Colonic mucosa (tissue), 4 donors: ENCODE measurements at regions not wholly inside any gene's neighbourhood (a gene's known extent, or its start where the extent isn't known, plus 50 kb on each side); places are given as distances from the start of the nearest gene placed in this dataset.

ENCODE experiments used
- DNase-seq: peaks from one replicate; pipeline ENCODE4 v3.0.0-alpha.2; 2020
- H3K27ac ChIP-seq: fragments of 200-600 bp; one replicate; pipeline ENCODE4 v1.8.0; 2021
- H3K27me3 ChIP-seq: fragments of 200-600 bp; one replicate; pipeline ENCODE4 v1.8.0; 2021
- H3K36me3 ChIP-seq: fragments of 200-600 bp; one replicate; pipeline ENCODE4 v1.8.0; 2021
- H3K4me1 ChIP-seq: fragments of 200-600 bp; one replicate; pipeline ENCODE4 v1.8.0; 2021; ENCODE audit warnings: mild to moderate bottlenecking
- H3K4me3 ChIP-seq: fragments of 200-600 bp; one replicate; pipeline ENCODE4 v1.8.0; 2021
- H3K9ac ChIP-seq, 2 donors: one replicate each; pipeline ENCODE4 v1.7.0; 2013; ENCODE audit warnings: control low read depth in 2 of 2, low read depth in 2 of 2, low read length in 2 of 2
- H3K9me3 ChIP-seq: fragments of 200-600 bp; one replicate; pipeline ENCODE4 v1.8.0; 2021
- intact Hi-C: fragments of 100-400 bp; cut with DNase I; formaldehyde crosslinking; loops from one replicate; pipeline ENCODE4 v1.14.1; 2022
- TF ChIP-seq, protein P1 (sequence below): fragments of 200-600 bp; IDR thresholded peaks from one replicate; pipeline ENCODE4 v1.8.0; 2022; ENCODE audit warnings: antibody characterized with exemption, mild to moderate bottlenecking
- donor health status: healthy.
- donor health status: DM: no; HTN: no; CAD: no.
- donor health status: DM: no; HTN: no; CAD: no.

DNA sequence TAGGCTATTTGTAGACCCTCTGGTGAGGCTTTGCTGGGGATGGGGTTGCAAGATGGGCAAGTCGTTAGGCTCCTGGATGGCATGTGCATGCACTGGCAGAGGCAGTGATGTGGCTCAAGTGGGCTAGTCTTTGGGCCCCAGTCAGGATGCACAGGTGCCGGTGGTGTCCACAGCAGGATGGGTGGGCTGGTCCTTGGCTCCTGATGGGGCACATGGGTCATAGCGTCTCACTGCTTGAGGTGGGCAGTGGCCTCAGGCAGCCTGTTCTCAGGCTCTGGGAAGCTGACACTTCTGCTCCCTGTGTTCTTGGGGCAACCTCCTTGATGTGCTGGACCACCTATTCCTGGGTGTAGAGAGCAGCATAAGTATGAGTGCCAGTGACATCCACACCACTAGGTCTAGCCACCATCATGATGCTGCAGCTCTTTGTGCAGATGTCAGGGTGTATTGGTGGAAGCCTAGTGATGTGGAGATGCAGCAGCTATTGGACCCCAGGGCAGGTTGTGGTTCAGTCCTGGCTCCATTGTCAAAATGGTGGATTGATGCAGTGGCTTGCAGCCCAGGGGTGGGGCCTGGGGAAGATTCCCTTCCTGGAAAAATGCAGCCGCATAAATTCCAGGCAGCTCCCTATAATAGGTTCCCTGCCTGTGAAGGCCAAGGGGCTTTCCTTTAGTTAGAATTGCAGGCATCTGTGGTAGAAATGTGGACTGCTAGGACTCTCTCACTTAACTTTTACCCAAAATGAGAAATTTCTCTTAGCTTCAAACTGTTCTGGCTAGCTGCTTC lies 742.5 kb upstream of the MDGA2 start:
- no peak overlapping the region for H3K27ac ChIP-seq
- TF ChIP-seq, protein P1, sequence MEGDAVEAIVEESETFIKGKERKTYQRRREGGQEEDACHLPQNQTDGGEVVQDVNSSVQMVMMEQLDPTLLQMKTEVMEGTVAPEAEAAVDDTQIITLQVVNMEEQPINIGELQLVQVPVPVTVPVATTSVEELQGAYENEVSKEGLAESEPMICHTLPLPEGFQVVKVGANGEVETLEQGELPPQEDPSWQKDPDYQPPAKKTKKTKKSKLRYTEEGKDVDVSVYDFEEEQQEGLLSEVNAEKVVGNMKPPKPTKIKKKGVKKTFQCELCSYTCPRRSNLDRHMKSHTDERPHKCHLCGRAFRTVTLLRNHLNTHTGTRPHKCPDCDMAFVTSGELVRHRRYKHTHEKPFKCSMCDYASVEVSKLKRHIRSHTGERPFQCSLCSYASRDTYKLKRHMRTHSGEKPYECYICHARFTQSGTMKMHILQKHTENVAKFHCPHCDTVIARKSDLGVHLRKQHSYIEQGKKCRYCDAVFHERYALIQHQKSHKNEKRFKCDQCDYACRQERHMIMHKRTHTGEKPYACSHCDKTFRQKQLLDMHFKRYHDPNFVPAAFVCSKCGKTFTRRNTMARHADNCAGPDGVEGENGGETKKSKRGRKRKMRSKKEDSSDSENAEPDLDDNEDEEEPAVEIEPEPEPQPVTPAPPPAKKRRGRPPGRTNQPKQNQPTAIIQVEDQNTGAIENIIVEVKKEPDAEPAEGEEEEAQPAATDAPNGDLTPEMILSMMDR: no peak
- no peaks in the 10 kb centered on the region for H3K27me3 ChIP-seq
- no peaks in the 10 kb centered on the region for H3K9me3 ChIP-seq
- H3K9ac ChIP-seq: no peak overlapping the region
- H3K36me3 ChIP-seq: no peaks in the 10 kb centered on the region
- DNase-seq: no peak
- intact Hi-C loops: no loop called here
- H3K4me3 ChIP-seq: no peak overlapping the region
- no peaks in the 10 kb centered on the region for H3K4me1 ChIP-seq

DNA sequence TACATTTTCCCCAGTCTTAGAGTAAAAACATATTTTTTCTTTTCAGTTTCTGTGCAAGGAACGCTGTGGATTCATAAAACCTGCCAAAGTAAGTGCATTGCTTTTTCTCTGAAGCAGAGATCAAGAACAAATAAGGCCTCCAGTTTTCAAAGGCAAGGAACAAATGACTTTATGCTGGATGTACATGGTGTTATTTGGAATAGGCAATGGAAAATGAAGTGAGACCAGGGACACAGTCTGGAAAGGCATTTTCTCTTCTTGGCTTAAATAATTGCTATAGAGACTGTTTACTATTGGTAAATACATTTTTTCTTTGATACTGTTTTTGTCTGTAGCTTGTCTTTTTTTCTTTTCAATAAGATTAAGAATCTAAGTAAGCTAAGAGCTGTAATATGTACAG lies 725.9 kb upstream of the MDGA2 start:
- DNase-seq: no peak
- Histone ChIP-seq H3K9ac (no peak overlapping the region), H3K27ac (no peak overlapping the region), H3K36me3 (no peaks in the 10 kb centered on the region), H3K4me3 (no peak overlapping the region), H3K4me1 (no peaks in the 10 kb centered on the region), H3K27me3 (no peaks in the 10 kb centered on the region), H3K9me3 (no peaks in the 10 kb centered on the region)
- intact Hi-C loops: no loop called here
- TF ChIP-seq, protein P1: no peak

DNA sequence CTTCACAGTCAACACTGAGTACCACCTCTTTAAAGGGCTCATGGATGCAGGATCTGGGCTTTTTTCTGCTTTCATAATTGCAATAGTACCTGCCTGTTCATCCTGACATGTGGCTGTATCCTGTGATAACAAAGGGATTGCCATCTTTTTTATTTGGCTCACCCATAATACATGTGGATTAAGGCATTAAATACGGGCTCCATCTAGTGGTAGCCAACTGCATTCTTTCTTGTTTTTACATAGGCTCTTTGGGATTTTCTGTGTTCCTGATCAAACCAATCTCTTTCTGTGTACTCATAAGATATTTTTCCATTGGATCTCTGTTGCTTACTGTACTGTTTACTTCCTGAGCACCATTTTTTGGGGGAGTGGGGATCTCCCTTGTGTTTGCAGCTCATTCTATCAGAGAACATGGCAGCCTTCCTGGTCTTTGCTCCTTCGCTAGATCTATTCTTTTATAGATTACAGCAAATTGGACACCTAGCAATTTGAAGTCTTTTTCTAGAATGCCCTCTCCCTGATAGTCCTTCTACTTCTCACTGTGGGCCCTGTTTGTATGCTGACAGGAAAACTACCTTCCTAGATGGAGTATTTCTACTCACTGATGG lies 723.4 kb upstream of the MDGA2 start:
- Histone ChIP-seq H3K9ac (no peak overlapping the region), H3K27ac (no peak overlapping the region), H3K4me1 (no peaks in the 10 kb centered on the region), H3K9me3 (no peaks in the 10 kb centered on the region), H3K27me3 (no peaks in the 10 kb centered on the region), H3K36me3 (no peaks in the 10 kb centered on the region), H3K4me3 (no peak overlapping the region)
- intact Hi-C loops: no loop called here
- DNase-seq: no peak
- TF ChIP-seq, protein P1: peak; percentile 43

DNA sequence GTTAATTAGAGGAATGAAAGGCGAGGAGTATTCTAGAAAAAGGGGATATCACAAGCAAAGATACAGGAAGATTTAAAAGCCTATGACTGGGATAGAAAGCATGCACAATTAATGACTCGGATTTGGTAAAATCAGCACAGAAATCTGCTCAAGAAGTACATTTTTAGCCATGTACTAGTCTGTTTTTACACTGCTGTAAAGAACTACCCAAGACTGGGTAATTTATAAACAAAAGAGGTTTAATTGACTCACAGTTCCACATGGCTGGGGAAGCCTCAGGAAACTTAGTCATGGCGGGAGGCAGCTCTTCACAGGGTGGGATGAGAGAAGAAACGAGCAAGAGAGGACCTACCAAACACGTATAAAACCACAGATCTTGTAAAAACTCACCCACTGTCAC lies 716.3 kb upstream of the MDGA2 start:
- intact Hi-C loops: no loop called here
- no peak for DNase-seq
- TF ChIP-seq, protein P1: no peak

DNA sequence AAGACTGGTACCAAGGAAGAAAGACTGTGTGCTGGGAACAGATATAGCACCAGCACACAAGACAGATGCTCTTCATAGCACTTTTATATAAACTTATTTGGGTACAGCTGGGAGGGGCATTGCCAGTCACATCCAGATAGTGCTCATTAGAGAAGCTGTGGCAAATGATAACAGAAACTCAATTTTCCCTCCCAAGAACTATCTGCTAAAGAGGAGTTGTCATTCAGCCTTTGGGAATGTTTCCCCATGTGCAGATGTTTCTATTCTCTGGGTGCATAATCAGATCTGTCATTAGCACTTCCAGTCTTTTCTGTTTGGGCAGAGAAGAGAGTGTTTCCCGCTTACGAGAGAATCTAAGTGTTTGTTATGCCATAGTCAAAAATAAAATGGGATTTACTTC lies 714.9 kb upstream of the MDGA2 start:
- Histone ChIP-seq H3K27ac (no peak overlapping the region), H3K9ac (no peak overlapping the region), H3K36me3 (no peaks in the 10 kb centered on the region), H3K27me3 (no peaks in the 10 kb centered on the region), H3K4me3 (no peak overlapping the region), H3K4me1 (no peaks in the 10 kb centered on the region), H3K9me3 (no peaks in the 10 kb centered on the region)
- TF ChIP-seq, protein P1: no peak
- no peak for DNase-seq
- intact Hi-C loops: no loop called here

More for the DNA sequence above, 716.3 kb upstream of the MDGA2 start:
- H3K27me3 ChIP-seq: no peaks in the 10 kb centered on the region
- no peak overlapping the region for H3K27ac ChIP-seq
- no peak overlapping the region for H3K9ac ChIP-seq
- no peaks in the 10 kb centered on the region for H3K9me3 ChIP-seq
- no peaks in the 10 kb centered on the region for H3K36me3 ChIP-seq
- H3K4me3 ChIP-seq: no peak overlapping the region
- no peaks in the 10 kb centered on the region for H3K4me1 ChIP-seq
